ENCODE measurements at regions not wholly inside any gene's neighbourhood (a gene's known extent, or its start where the extent isn't known, plus 50 kb on each side); places are given as distances from the start of the nearest gene placed in this dataset.

GRCh38 chr2:6482256-6482655 is 383.5 kb downstream of the CMPK2 start:
- ATAC-seq = no peak
- no peak for TF ChIP-seq RARB (CRISPR knock-in tag; IDR thresholded peaks at IDR 0.05)
- no peak for TF ChIP-seq CREB5 (CRISPR knock-in tag; IDR thresholded peaks at IDR 0.05; ENCODE audit: low read depth)
- TF ChIP-seq OSR1 (CRISPR knock-in tag; IDR thresholded peaks at IDR 0.05) = no peak
- TF ChIP-seq TSHZ2 (CRISPR knock-in tag; IDR thresholded peaks at IDR 0.05) = no peak
- TF ChIP-seq TOX (CRISPR knock-in tag; IDR thresholded peaks at IDR 0.05; ENCODE audit: borderline replicate concordance) = no peak
- TF ChIP-seq ZFP3 (CRISPR knock-in tag; IDR thresholded peaks at IDR 0.05) = no peak
- TF ChIP-seq SNAI2 (CRISPR knock-in tag; IDR thresholded peaks at IDR 0.05) = no peak
- no peak for TF ChIP-seq ZFP30 (CRISPR knock-in tag; IDR thresholded peaks at IDR 0.05)
- no peak for TF ChIP-seq ARNTL (CRISPR knock-in tag; IDR thresholded peaks at IDR 0.05; ENCODE audit: borderline replicate concordance, low read depth)
- no peak for TF ChIP-seq ZC3H10 (CRISPR knock-in tag; IDR thresholded peaks at IDR 0.05)
- no peak for TF ChIP-seq CSRNP3 (CRISPR knock-in tag; IDR thresholded peaks at IDR 0.05)
- no peak for TF ChIP-seq BACH2 (CRISPR knock-in tag; IDR thresholded peaks at IDR 0.05; ENCODE audit: borderline replicate concordance)
- TF ChIP-seq TCF4 (CRISPR knock-in tag; IDR thresholded peaks at IDR 0.05; ENCODE audit: borderline replicate concordance) = no peak
- TF ChIP-seq ISL1 (CRISPR knock-in tag; IDR thresholded peaks at IDR 0.05) = no peak
- no peak for TF ChIP-seq ZNF565 (CRISPR knock-in tag; conservative IDR thresholded peaks at IDR 0.05; ENCODE audit: low read depth)
- TF ChIP-seq ZNF70 (CRISPR knock-in tag; IDR thresholded peaks at IDR 0.05) = no peak
- TF ChIP-seq PATZ1 (CRISPR knock-in tag; IDR thresholded peaks at IDR 0.05; ENCODE audit: borderline replicate concordance) = no peak
- TF ChIP-seq PPARA (CRISPR knock-in tag; IDR thresholded peaks at IDR 0.05; ENCODE audit: borderline replicate concordance) = no peak
- no peak for TF ChIP-seq ESRRG (CRISPR knock-in tag; IDR thresholded peaks at IDR 0.05)

- TF ChIP-seq PATZ1 (CRISPR knock-in tag; IDR thresholded peaks at IDR 0.05; ENCODE audit: borderline replicate concordance) (no peak), ZNF70 (CRISPR knock-in tag; IDR thresholded peaks at IDR 0.05) (no peak), ZC3H10 (CRISPR knock-in tag; IDR thresholded peaks at IDR 0.05) (no peak), ZFP3 (CRISPR knock-in tag; IDR thresholded peaks at IDR 0.05) (no peak), ISL1 (CRISPR knock-in tag; IDR thresholded peaks at IDR 0.05) (no peak), TCF4 (CRISPR knock-in tag; IDR thresholded peaks at IDR 0.05; ENCODE audit: borderline replicate concordance) (no peak), ZNF8 (CRISPR knock-in tag; IDR thresholded peaks at IDR 0.05) (no peak), ESRRG (CRISPR knock-in tag; IDR thresholded peaks at IDR 0.05) (no peak), ZFP30 (CRISPR knock-in tag; IDR thresholded peaks at IDR 0.05) (no peak), CREB5 (CRISPR knock-in tag; IDR thresholded peaks at IDR 0.05; ENCODE audit: low read depth) (no peak), TOX (CRISPR knock-in tag; IDR thresholded peaks at IDR 0.05; ENCODE audit: borderline replicate concordance) (no peak), BACH2 (CRISPR knock-in tag; IDR thresholded peaks at IDR 0.05; ENCODE audit: borderline replicate concordance) (no peak), SNAI2 (CRISPR knock-in tag; IDR thresholded peaks at IDR 0.05) (no peak)
- ATAC-seq = no peak
Measured at GRCh38 chr2:6487765-6488164, 377.9 kb downstream of the CMPK2 start.

All from SK-N-SH treated with all-trans-retinoic acid at 6 μM for 48 hours (cell line).